ENCODE measurements at regions not wholly inside any gene's neighbourhood (a gene's known extent, or its start where the extent isn't known, plus 50 kb on each side); places are given as distances from the start of the nearest gene placed in this dataset.

- Histone ChIP-seq H4K20me1 (ENCODE audit: insufficient read depth, low read length) (no peaks in the 10 kb centered on the region), H3K4me3 (ENCODE audit: insufficient read depth, low read length) (no peak overlapping the region), H3K4me2 (ENCODE audit: insufficient read depth, low read length) (no peak overlapping the region), H2AFZ (ENCODE audit: low read length) (no peak overlapping the region), H3K9me3 (ENCODE audit: low read depth, low read length) (no peaks in the 10 kb centered on the region), H3K36me3 (ENCODE audit: insufficient read depth, low read length) (no peaks in the 10 kb centered on the region), H3K4me1 (ENCODE audit: insufficient read depth, low read length) (no peaks in the 10 kb centered on the region), H3K27me3 (ENCODE audit: insufficient read depth, low read length) (no peaks in the 10 kb centered on the region), H3K79me2 (ENCODE audit: insufficient read depth, low read length) (no peaks in the 10 kb centered on the region), H3K27ac (ENCODE audit: low read depth, low read length) (no peak overlapping the region)
- TF ChIP-seq CTCF (IDR thresholded peaks at IDR 0.05; ENCODE audit: extremely low read depth, low read depth, low read length) = no peak
- no peak for DNase-seq (ENCODE audit: insufficient read length, low spot score, missing footprints)
These were observed 917.8 kb downstream of the EPHA4 start for GRCh38 chr2:220654322-220654721.

GRCh38 chr2:220660277-220661145 lies 911.6 kb downstream of the EPHA4 start:
- Histone ChIP-seq H3K4me2 (ENCODE audit: insufficient read depth, low read length) (no peak overlapping the region), H3K79me2 (ENCODE audit: insufficient read depth, low read length) (no peaks in the 10 kb centered on the region), H3K4me3 (ENCODE audit: insufficient read depth, low read length) (no peak overlapping the region), H3K27me3 (ENCODE audit: insufficient read depth, low read length) (no peaks in the 10 kb centered on the region), H3K36me3 (ENCODE audit: insufficient read depth, low read length) (no peaks in the 10 kb centered on the region), H3K4me1 (ENCODE audit: insufficient read depth, low read length) (no peaks in the 10 kb centered on the region), H2AFZ (ENCODE audit: low read length) (no peak overlapping the region), H3K9me3 (ENCODE audit: low read depth, low read length) (no peaks in the 10 kb centered on the region), H4K20me1 (ENCODE audit: insufficient read depth, low read length) (no peaks in the 10 kb centered on the region), H3K27ac (ENCODE audit: low read depth, low read length) (no peak overlapping the region)
- DNase-seq (ENCODE audit: insufficient read length, low spot score, missing footprints) = no peak
- no peak for TF ChIP-seq CTCF (IDR thresholded peaks at IDR 0.05; ENCODE audit: extremely low read depth, low read depth, low read length)

GRCh38 chr2:220662431-220662830 lies 909.7 kb downstream of the EPHA4 start:
- no peak overlapping the region for H3K4me3 ChIP-seq (ENCODE audit: insufficient read depth, low read length)
- no peaks in the 10 kb centered on the region for H3K4me1 ChIP-seq (ENCODE audit: insufficient read depth, low read length)
- no peak overlapping the region for H3K27ac ChIP-seq (ENCODE audit: low read depth, low read length)
- H3K4me2 ChIP-seq (ENCODE audit: insufficient read depth, low read length) = no peak overlapping the region
- DNase-seq (ENCODE audit: insufficient read length, low spot score, missing footprints) = no peak
- H2AFZ ChIP-seq (ENCODE audit: low read length) = no peak overlapping the region
- H3K79me2 ChIP-seq (ENCODE audit: insufficient read depth, low read length) = no peaks in the 10 kb centered on the region
- no peaks in the 10 kb centered on the region for H3K9me3 ChIP-seq (ENCODE audit: low read depth, low read length)
- no peaks in the 10 kb centered on the region for H3K36me3 ChIP-seq (ENCODE audit: insufficient read depth, low read length)
- H4K20me1 ChIP-seq (ENCODE audit: insufficient read depth, low read length) = no peaks in the 10 kb centered on the region
- no peaks in the 10 kb centered on the region for H3K27me3 ChIP-seq (ENCODE audit: insufficient read depth, low read length)
- no peak for TF ChIP-seq CTCF (IDR thresholded peaks at IDR 0.05; ENCODE audit: extremely low read depth, low read depth, low read length)

- peak; percentile 4 for DNase-seq (ENCODE audit: insufficient read length, low spot score, missing footprints)
- H3K36me3 ChIP-seq (ENCODE audit: insufficient read depth, low read length) = no peaks in the 10 kb centered on the region
- no peak overlapping the region for H3K4me2 ChIP-seq (ENCODE audit: insufficient read depth, low read length)
- no peaks in the 10 kb centered on the region for H3K79me2 ChIP-seq (ENCODE audit: insufficient read depth, low read length)
- no peaks in the 10 kb centered on the region for H3K4me1 ChIP-seq (ENCODE audit: insufficient read depth, low read length)
- no peak overlapping the region for H2AFZ ChIP-seq (ENCODE audit: low read length)
- no peaks in the 10 kb centered on the region for H4K20me1 ChIP-seq (ENCODE audit: insufficient read depth, low read length)
- H3K27ac ChIP-seq (ENCODE audit: low read depth, low read length) = no peak overlapping the region
- no peak overlapping the region for H3K4me3 ChIP-seq (ENCODE audit: insufficient read depth, low read length)
- TF ChIP-seq CTCF (IDR thresholded peaks at IDR 0.05; ENCODE audit: extremely low read depth, low read depth, low read length) = no peak
- no peaks in the 10 kb centered on the region for H3K9me3 ChIP-seq (ENCODE audit: low read depth, low read length)
- H3K27me3 ChIP-seq (ENCODE audit: insufficient read depth, low read length) = no peaks in the 10 kb centered on the region
These were observed 909.0 kb downstream of the EPHA4 start for GRCh38 chr2:220663065-220663464.
